GM10266 (cell line): ENCODE measurements at regions not wholly inside any gene's neighbourhood (a gene's known extent, or its start where the extent isn't known, plus 50 kb on each side); places are given as distances from the start of the nearest gene placed in this dataset.

Experiments
- DNase-seq: peaks from one replicate; pipeline ENCODE4 v3.0.0; 2012; ENCODE audit errors: extremely low spot score
- CTCF ChIP-seq: IDR thresholded peaks from 2 replicates; pipeline ENCODE4 v1.5.1; 2012; ENCODE audit warnings: mild to moderate bottlenecking, low read depth; ENCODE audit not compliant: control insufficient read depth, insufficient read depth; ENCODE audit errors: missing control alignments

GRCh38 chr3:43180027-43180426 lies 74.1 kb upstream of the POMGNT2 start:
- TF ChIP-seq CTCF, result no peak
- peak; percentile 30 for DNase-seq

- no peak for TF ChIP-seq CTCF
- DNase-seq, result no peak
These were observed 73.0 kb upstream of the POMGNT2 start for GRCh38 chr3:43178891-43179366.

- no peak for DNase-seq
- TF ChIP-seq CTCF, result no peak
These were observed 71.2 kb upstream of the POMGNT2 start for GRCh38 chr3:43177085-43177484.

- no peak for TF ChIP-seq CTCF
- no peak for DNase-seq
These were observed 70.8 kb upstream of the POMGNT2 start for GRCh38 chr3:43176666-43177065.

- TF ChIP-seq CTCF, result no peak
- no peak for DNase-seq
These were observed 69.7 kb upstream of the POMGNT2 start for GRCh38 chr3:43175541-43175940.

- no peak for DNase-seq
- TF ChIP-seq CTCF, result no peak
These were observed 68.1 kb upstream of the POMGNT2 start for GRCh38 chr3:43173949-43174348.

- no peak for DNase-seq
- no peak for TF ChIP-seq CTCF
These were observed 65.9 kb upstream of the POMGNT2 start for GRCh38 chr3:43171748-43172147.
